WTC11 (cell line): ENCODE measurements at regions not wholly inside any gene's neighbourhood (a gene's known extent, or its start where the extent isn't known, plus 50 kb on each side); places are given as distances from the start of the nearest gene placed in this dataset.

Source experiments
- ATAC-seq: fragments of 200-7000 bp; cut with Tn5 transposase; 2 replicates; pipeline ENCODE4 v1.10.0; 2021; ENCODE audit warnings: mild to moderate bottlenecking, moderate library complexity
- CTCF ChIA-PET: fragments of 300-600 bp; sonication (Branson Sonifier 250); formaldehyde crosslinking; loops from one replicate; lab custom pipeline; 2021; ENCODE audit warnings: antibody characterized with exemption; lab: Charles Lee
- POLR2A ChIA-PET: fragments of 350-600 bp; sonication (Branson Sonifier 250); formaldehyde crosslinking; loops from one replicate; lab custom pipeline; 2021; ENCODE audit warnings: antibody characterized with exemption; lab: Charles Lee
- DNase-seq: peaks from one replicate; pipeline ENCODE4 v3.0.0; 2021; ENCODE audit warnings: low spot score
- H3K27ac Mint-ChIP-seq: 2 replicates; pipeline ENCODE4 v1.8.0; 2021; ENCODE audit warnings: mixed read lengths
- H3K27me3 Mint-ChIP-seq: 2 replicates; pipeline ENCODE4 v1.8.0; 2021; ENCODE audit warnings: low read depth, mild to moderate bottlenecking, moderate library complexity, mixed read lengths
- H3K36me3 Mint-ChIP-seq: 2 replicates; pipeline ENCODE4 v1.8.0; 2021; ENCODE audit warnings: mixed read lengths
- H3K4me1 Mint-ChIP-seq: 2 replicates; pipeline ENCODE4 v1.8.0; 2022; ENCODE audit warnings: mixed read lengths
- H3K4me3 Mint-ChIP-seq: 2 replicates; pipeline ENCODE4 v1.8.0; 2021; ENCODE audit warnings: mild to moderate bottlenecking, moderate library complexity, mixed read lengths
- H3K9me3 Mint-ChIP-seq: 2 replicates; pipeline ENCODE4 v1.8.0; 2021; ENCODE audit warnings: mixed read lengths
- ARID4B ChIP-seq: sonication (generic); formaldehyde crosslinking; IDR thresholded peaks from 2 replicates; pipeline ENCODE4 v1.8.0; 2023; ENCODE audit warnings: missing genetic modification reagents, mild to moderate bottlenecking, borderline replicate concordance
- CREB1 ChIP-seq: sonication (generic); formaldehyde crosslinking; IDR thresholded peaks from 2 replicates; pipeline ENCODE4 v1.8.0; 2023; ENCODE audit warnings: mild to moderate bottlenecking, missing genetic modification reagents
- ESRRA ChIP-seq: sonication (generic); formaldehyde crosslinking; IDR thresholded peaks from 2 replicates; pipeline ENCODE4 v1.8.1; 2022; ENCODE audit warnings: mild to moderate bottlenecking, missing genetic modification reagents, borderline replicate concordance
- FOXP1 ChIP-seq: sonication (generic); formaldehyde crosslinking; IDR thresholded peaks from 2 replicates; pipeline ENCODE4 v1.8.0; 2022; ENCODE audit warnings: missing genetic modification reagents, mild to moderate bottlenecking, moderate library complexity, borderline replicate concordance
- GABPB1 ChIP-seq: sonication (generic); formaldehyde crosslinking; IDR thresholded peaks from 2 replicates; pipeline ENCODE4 v1.8.1; 2023; ENCODE audit warnings: mild to moderate bottlenecking, missing genetic modification reagents
- GTF2I ChIP-seq: fragments of 250-450 bp; sonication (Bioruptor Pico); conservative IDR thresholded peaks from 2 replicates; pipeline ENCODE4 v1.4.0; 2021; ENCODE audit warnings: mild to moderate bottlenecking
- MLX ChIP-seq: sonication (generic); formaldehyde crosslinking; IDR thresholded peaks from 2 replicates; pipeline ENCODE4 v1.8.1; 2023; ENCODE audit warnings: mild to moderate bottlenecking, missing genetic modification reagents, moderate library complexity
- MYBL2 ChIP-seq: sonication (generic); formaldehyde crosslinking; IDR thresholded peaks from 2 replicates; pipeline ENCODE4 v1.8.1; 2023; ENCODE audit warnings: mild to moderate bottlenecking, moderate library complexity, missing genetic modification reagents
- NFATC4 ChIP-seq: fragments of 250-450 bp; sonication (Bioruptor Pico); IDR thresholded peaks from 2 replicates; pipeline ENCODE4 v1.9.0; 2021; ENCODE audit warnings: mild to moderate bottlenecking
- NFE2L1 ChIP-seq: sonication (generic); formaldehyde crosslinking; IDR thresholded peaks from 2 replicates; pipeline ENCODE4 v1.8.1; 2023; ENCODE audit warnings: missing genetic modification reagents
- NR1H2 ChIP-seq: sonication (generic); formaldehyde crosslinking; IDR thresholded peaks from 2 replicates; pipeline ENCODE4 v1.9.0; 2021; ENCODE audit warnings: mild to moderate bottlenecking, moderate library complexity, missing genetic modification reagents
- RELA ChIP-seq: sonication (generic); formaldehyde crosslinking; IDR thresholded peaks from 2 replicates; pipeline ENCODE4 v1.8.1; 2022; ENCODE audit warnings: missing genetic modification reagents, mild to moderate bottlenecking, borderline replicate concordance
- RORB ChIP-seq: fragments of 250-450 bp; sonication (Bioruptor Pico); IDR thresholded peaks from 2 replicates; pipeline ENCODE4 v1.9.0; 2021; ENCODE audit warnings: mild to moderate bottlenecking
- SMAD4 ChIP-seq: sonication (generic); formaldehyde crosslinking; IDR thresholded peaks from 2 replicates; pipeline ENCODE4 v1.8.0; 2022; ENCODE audit warnings: mild to moderate bottlenecking, missing genetic modification reagents
- TCF7 ChIP-seq: sonication (generic); formaldehyde crosslinking; IDR thresholded peaks from 2 replicates; pipeline ENCODE4 v1.8.0; 2022; ENCODE audit warnings: mild to moderate bottlenecking, low read depth, missing genetic modification reagents, moderate library complexity
- ZNF121 ChIP-seq: sonication (generic); formaldehyde crosslinking; IDR thresholded peaks from 2 replicates; pipeline ENCODE4 v1.8.0; 2023; ENCODE audit warnings: missing genetic modification reagents
- ZNF219 ChIP-seq: sonication (generic); formaldehyde crosslinking; IDR thresholded peaks from 2 replicates; pipeline ENCODE4 v1.8.0; 2023; ENCODE audit warnings: missing genetic modification reagents, mild to moderate bottlenecking, borderline replicate concordance
- TF ChIP-seq, protein P1 (sequence below): fragments of 250-450 bp; sonication (Bioruptor Pico); IDR thresholded peaks from 2 replicates; pipeline ENCODE4 v1.9.0; 2021; ENCODE audit warnings: mild to moderate bottlenecking, borderline replicate concordance
- TF ChIP-seq, protein P2 (sequence below): sonication (generic); formaldehyde crosslinking; IDR thresholded peaks from 2 replicates; pipeline ENCODE4 v1.8.1; 2022; ENCODE audit warnings: missing genetic modification reagents, borderline replicate concordance
- TF ChIP-seq, protein P3 (sequence below): sonication (generic); formaldehyde crosslinking; IDR thresholded peaks from 2 replicates; pipeline ENCODE4 v1.8.0; 2022; ENCODE audit warnings: mild to moderate bottlenecking, missing genetic modification reagents

- Mint-ChIP-seq H3K27ac (no peak overlapping the region), H3K4me1 (no peaks in the 10 kb centered on the region), H3K36me3 (no peaks in the 10 kb centered on the region), H3K4me3 (no peak overlapping the region), H3K9me3 (peaks cover 6% of the 10 kb centered on the region; the same call in 1 of the 2 replicates), H3K27me3 (no peaks in the 10 kb centered on the region)
- no peak for TF ChIP-seq TCF7 (CRISPR knock-in tag)
- TF ChIP-seq, protein P1, sequence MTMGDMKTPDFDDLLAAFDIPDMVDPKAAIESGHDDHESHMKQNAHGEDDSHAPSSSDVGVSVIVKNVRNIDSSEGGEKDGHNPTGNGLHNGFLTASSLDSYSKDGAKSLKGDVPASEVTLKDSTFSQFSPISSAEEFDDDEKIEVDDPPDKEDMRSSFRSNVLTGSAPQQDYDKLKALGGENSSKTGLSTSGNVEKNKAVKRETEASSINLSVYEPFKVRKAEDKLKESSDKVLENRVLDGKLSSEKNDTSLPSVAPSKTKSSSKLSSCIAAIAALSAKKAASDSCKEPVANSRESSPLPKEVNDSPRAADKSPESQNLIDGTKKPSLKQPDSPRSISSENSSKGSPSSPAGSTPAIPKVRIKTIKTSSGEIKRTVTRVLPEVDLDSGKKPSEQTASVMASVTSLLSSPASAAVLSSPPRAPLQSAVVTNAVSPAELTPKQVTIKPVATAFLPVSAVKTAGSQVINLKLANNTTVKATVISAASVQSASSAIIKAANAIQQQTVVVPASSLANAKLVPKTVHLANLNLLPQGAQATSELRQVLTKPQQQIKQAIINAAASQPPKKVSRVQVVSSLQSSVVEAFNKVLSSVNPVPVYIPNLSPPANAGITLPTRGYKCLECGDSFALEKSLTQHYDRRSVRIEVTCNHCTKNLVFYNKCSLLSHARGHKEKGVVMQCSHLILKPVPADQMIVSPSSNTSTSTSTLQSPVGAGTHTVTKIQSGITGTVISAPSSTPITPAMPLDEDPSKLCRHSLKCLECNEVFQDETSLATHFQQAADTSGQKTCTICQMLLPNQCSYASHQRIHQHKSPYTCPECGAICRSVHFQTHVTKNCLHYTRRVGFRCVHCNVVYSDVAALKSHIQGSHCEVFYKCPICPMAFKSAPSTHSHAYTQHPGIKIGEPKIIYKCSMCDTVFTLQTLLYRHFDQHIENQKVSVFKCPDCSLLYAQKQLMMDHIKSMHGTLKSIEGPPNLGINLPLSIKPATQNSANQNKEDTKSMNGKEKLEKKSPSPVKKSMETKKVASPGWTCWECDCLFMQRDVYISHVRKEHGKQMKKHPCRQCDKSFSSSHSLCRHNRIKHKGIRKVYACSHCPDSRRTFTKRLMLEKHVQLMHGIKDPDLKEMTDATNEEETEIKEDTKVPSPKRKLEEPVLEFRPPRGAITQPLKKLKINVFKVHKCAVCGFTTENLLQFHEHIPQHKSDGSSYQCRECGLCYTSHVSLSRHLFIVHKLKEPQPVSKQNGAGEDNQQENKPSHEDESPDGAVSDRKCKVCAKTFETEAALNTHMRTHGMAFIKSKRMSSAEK (CRISPR knock-in tag) = no peak
- TF ChIP-seq NFATC4 = no peak
- TF ChIP-seq CREB1 (CRISPR knock-in tag) = no peak
- TF ChIP-seq SMAD4 = no peak
- TF ChIP-seq GTF2I (CRISPR knock-in tag) = no peak
- TF ChIP-seq GABPB1 = no peak
- TF ChIP-seq NFE2L1 = no peak
- TF ChIP-seq, protein P2, sequence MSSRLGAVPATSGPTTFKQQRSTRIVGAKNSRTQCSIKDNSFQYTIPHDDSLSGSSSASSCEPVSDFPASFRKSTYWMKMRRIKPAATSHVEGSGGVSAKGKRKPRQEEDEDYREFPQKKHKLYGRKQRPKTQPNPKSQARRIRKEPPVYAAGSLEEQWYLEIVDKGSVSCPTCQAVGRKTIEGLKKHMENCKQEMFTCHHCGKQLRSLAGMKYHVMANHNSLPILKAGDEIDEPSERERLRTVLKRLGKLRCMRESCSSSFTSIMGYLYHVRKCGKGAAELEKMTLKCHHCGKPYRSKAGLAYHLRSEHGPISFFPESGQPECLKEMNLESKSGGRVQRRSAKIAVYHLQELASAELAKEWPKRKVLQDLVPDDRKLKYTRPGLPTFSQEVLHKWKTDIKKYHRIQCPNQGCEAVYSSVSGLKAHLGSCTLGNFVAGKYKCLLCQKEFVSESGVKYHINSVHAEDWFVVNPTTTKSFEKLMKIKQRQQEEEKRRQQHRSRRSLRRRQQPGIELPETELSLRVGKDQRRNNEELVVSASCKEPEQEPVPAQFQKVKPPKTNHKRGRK (CRISPR knock-in tag) = no peak
- no peak for TF ChIP-seq FOXP1 (CRISPR knock-in tag)
- no peak for TF ChIP-seq MYBL2 (CRISPR knock-in tag)
- TF ChIP-seq ZNF219 (CRISPR knock-in tag) = no peak
- no peak for TF ChIP-seq ESRRA (CRISPR knock-in tag)
- TF ChIP-seq, protein P3, sequence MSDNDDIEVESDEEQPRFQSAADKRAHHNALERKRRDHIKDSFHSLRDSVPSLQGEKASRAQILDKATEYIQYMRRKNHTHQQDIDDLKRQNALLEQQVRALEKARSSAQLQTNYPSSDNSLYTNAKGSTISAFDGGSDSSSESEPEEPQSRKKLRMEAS (CRISPR knock-in tag) = no peak
- no peak for TF ChIP-seq MLX (CRISPR knock-in tag)
- ATAC-seq (no peak), DNase-seq (no peak)
- CTCF ChIA-PET = no interaction called here
- POLR2A ChIA-PET = no interaction called here
These were observed 147.2 kb upstream of the HNMT start for GRCh38 chr2:137817058-137817457.

- ChIA-PET CTCF (no interaction called here), POLR2A (no interaction called here)
- H3K36me3 Mint-ChIP-seq = peaks cover 3% of the 10 kb centered on the region; the same call in 1 of the 2 replicates
- DNase-seq (no peak), ATAC-seq (no peak)
- H3K9me3 Mint-ChIP-seq = peaks cover 17% of the 10 kb centered on the region
- no peak overlapping the region for H3K27ac Mint-ChIP-seq
- peaks cover 27% of the 10 kb centered on the region for H3K4me1 Mint-ChIP-seq
- H3K27me3 Mint-ChIP-seq = peaks cover 5% of the 10 kb centered on the region; the same call in 1 of the 2 replicates
- TF ChIP-seq ZNF121 = no peak
- TF ChIP-seq RORB = no peak
- no peak for TF ChIP-seq NR1H2 (CRISPR knock-in tag)
- TF ChIP-seq RELA (CRISPR knock-in tag) = no peak
- TF ChIP-seq ARID4B (CRISPR knock-in tag) = no peak
- no peak overlapping the region for H3K4me3 Mint-ChIP-seq
These were observed 141.1 kb upstream of the HNMT start for GRCh38 chr2:137823196-137823595.
